NCI-H1105 (cell line): ENCODE measurements at regions not wholly inside any gene's neighbourhood (a gene's known extent, or its start where the extent isn't known, plus 50 kb on each side); places are given as distances from the start of the nearest gene placed in this dataset.

ENCODE experiments used
- DNase-seq: peaks from one replicate; lab custom pipeline; 2025; lab: John Stamatoyannopoulos, UW

DNA sequence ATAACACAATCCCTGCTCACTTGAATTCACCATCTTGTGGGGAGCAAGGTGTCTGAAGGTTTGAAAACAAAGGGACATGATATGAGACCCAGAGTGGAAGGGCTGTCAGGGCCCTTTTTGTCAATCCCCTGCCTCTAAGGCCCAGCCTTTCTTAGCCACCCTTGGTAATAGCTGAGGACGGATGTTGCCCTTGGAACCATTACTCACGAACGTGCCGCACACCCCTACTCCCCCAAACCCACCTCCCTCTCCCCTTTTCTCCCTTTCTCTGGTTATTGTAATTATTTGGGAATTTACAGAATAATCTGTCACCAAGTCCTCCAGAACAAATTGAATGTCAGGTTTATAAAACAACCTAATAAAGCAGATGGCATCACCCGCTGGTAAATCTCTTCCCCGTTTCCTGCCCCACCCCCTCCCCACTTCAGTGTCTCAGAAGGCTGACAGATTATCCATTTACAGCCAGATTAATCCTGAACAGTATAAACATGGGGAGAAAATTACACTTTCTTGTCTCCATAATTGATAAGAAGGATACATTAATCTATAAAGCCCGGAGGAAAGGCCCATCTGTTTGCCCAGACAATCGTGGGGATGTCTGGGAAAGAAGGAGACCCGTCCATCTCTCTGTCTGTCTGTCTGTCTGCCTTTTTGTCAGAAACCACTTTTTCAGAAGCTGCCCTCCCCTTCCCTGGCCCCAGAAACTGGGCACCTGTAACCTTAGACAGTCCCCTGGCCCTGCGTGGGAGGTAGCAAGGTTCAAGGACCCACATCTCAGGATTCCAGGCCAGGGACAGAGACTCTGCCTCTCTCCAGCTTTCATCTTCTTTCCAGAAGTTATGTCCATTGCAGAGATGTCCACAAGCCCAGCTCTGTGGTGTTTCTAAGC lies 60.6 kb upstream of the CD34 start:
- DNase-seq, result no peak

DNA sequence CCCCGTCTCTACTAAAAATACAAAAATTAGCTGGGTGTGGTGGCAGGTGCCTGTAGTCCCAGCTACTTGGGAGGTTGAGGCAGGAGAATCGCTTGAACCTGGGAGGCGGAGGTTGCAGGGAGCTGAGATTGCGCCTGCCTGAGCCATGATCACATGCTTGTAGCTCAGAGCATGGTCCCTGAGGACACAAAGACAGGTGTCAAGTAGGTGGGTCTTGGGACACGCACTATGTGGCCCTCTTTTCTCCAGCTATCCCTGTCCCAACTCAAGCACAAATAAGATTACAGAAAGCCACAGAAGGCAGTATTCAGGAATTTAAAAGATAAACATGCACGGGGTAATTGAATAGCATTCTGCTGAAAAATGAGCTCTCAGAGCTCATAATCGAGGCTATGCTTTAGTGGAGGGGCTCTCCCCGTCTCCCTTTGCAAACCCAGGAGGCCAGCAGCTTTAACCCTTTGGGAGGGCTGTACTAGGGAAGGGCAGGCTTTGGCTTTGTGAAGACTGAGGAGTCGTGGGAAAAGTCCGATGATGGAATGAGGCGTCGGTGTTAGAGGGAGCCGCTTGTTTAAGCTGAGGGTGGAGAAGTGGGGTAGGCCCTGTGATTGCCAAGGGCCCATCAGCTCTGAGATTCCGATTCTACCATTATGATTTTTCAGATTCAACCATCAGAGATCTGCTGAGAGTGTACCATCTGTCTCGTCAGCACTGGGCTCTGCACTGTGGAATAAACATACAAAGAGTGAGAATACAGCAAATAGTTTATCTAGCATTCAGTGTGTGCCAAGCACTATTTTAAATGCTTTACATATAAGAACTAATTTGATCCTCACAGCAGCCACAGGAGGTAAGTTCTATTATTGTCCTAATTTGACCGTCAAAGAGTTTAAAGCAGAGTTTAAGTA lies 59.7 kb upstream of the CD34 start:
- no peak for DNase-seq

DNA sequence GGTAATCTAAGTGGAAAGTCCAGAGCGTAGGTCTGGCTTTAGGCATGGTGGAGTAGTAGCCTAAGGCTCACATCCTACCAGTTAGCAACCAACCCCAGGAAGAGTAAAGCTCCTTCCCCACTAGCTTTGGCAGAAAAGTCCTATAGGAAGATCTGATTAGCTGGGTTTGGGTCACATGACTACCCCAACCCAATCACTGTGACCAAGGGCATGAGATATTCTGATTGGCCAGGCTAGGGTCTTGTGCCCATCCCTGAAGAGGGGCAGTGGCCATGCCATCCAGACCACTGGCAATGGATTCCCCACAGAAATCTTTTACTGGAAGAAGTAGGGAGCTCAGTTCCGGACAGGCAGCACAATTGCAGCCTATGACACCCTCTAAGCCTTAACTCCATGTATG lies 58.6 kb upstream of the CD34 start:
- no peak for DNase-seq

- DNase-seq, result no peak
Measured at GRCh38 chr1:207968521-207969009, 57.6 kb upstream of the CD34 start.

- no peak for DNase-seq
Measured at GRCh38 chr1:207967703-207968102, 56.8 kb upstream of the CD34 start.

DNA sequence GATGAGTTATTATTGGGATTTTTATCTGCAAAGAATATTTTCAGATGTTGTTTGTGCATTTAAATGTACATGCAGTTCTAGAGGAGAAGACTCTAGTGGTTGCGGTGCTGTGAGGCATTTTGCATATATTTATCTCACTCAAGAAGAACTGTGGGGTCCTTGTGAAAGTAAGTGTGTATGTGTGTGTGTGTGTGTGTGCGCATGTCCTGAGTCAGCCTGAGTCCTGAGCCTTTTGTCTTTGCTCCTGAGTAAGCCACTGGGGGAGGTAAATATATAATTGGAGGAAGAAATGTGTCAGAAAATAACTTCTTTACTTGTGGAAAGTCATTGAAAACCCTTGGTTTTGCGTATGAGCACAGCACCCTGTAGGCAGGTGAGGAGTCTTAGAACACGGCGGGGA lies 55.6 kb upstream of the CD34 start:
- no peak for DNase-seq

- DNase-seq, result no peak
Measured at GRCh38 chr1:207965392-207966387, 54.8 kb upstream of the CD34 start.

DNA sequence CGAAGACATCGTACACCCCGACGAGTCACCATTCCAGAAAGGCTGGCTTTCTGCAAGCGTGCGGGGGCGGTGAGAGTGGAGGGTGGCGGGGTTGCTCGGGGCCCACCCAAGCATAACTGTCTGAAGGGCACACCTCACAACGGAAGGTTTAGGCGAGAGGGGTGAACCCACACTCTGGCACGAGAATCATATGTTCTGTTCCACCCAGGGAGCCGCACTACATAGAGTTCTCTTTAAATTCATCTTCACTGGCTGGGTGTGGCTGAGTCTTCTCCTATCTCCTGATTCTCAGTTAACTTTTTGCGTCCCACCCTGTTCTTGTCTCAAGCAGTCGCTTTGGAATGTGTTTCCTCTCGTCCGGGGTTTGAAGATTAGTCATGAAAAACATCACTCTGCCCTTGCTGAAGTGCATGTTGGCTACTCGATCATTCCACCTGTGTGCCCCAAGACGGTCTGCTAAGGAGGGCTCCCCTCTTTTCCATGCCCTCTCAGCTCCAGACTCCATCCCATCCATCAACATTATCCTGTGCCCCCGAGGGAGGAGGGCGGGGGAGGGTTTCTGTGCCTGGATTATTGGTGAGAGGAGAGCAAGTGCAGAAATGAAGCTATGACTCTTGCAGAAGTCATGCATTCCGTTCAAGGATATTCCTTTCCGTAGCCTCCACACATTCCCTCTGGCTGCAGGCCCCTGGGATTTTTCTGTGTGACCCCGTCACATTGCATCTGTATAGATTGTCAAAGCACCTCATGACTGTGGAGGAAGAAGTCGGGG lies 53.5 kb upstream of the CD34 start:
- DNase-seq, result no peak

- peak; percentile 80 for DNase-seq
Measured at GRCh38 chr1:207963427-207964194, 52.7 kb upstream of the CD34 start.

DNA sequence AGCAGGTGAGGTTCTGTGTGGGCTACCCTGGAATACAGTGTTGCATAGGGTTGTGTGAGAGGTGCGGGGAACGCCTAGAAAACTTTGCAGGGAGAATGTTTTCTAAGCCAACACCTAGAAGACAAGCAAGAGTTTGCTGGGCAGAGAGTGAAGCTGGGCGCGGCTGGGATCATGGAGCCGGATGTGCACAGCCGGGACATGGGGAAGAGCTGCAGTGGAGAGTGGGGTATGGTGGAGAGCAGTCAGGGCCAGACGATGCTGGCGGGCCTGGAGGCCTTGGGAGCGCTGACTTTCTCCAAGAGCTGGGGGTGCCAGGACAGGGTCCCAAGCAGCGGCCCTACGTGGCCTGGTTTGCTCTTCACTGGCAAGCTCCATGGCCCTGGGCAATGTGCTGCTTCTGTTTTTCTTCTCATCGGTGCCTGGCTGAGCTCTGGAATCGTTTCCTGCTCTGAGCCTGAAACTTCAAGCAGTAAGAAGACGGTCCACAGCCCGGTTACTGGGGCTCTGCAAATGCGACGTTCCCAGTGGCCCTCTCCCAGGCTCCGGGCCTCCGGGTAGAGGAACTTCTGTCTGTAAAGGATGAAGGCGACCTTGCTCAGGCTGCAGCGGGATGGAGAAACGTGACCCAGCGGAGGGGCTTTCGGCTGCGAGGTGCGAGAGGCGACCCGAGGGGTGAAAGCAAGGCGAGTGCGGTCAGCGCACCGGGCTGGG lies 51.9 kb upstream of the CD34 start:
- DNase-seq, result no peak
